ENCODE measurements at regions not wholly inside any gene's neighbourhood (a gene's known extent, or its start where the extent isn't known, plus 50 kb on each side); places are given as distances from the start of the nearest gene placed in this dataset.

GRCh38 chr13:111519490-111520170 lies 199.2 kb downstream of the TEX29 start:
- TF ChIP-seq POLR2AphosphoS5 (IDR thresholded peaks at IDR 0.05) (no peak), EP300 (IDR thresholded peaks at IDR 0.05) (no peak), POLR2A (IDR thresholded peaks at IDR 0.05) (no peak), CTCF (IDR thresholded peaks at IDR 0.05) (no peak)
- Histone ChIP-seq H3K4me3 (no peak overlapping the region), H3K27ac (no peak overlapping the region), H3K9me3 (no peaks in the 10 kb centered on the region), H3K27me3 (peaks cover 0 to 30% (median 0%) of the 10 kb centered on the region in 3 donors), H3K4me1 (no peaks in the 10 kb centered on the region), H3K36me3 (no peaks in the 10 kb centered on the region)
- DNase-seq, result no peak
- WGBS, 2 donors, result 85 to 86% methylated on average over 25 of the region's 25 CpGs
- intact Hi-C loops (cut with DNase I), result no loop called here

- H3K27ac ChIP-seq, result no peak overlapping the region
- no peaks in the 10 kb centered on the region for H3K9me3 ChIP-seq
- 83 to 86% methylated on average over 10 of the region's 10 CpGs for WGBS, 2 donors
- no peaks in the 10 kb centered on the region for H3K36me3 ChIP-seq
- no peak overlapping the region for H3K4me3 ChIP-seq
- DNase-seq, result no peak
- TF ChIP-seq POLR2AphosphoS5 (IDR thresholded peaks at IDR 0.05), result no peak
- no peak for TF ChIP-seq CTCF (IDR thresholded peaks at IDR 0.05)
- TF ChIP-seq POLR2A (IDR thresholded peaks at IDR 0.05), result no peak
- no peak for TF ChIP-seq EP300 (IDR thresholded peaks at IDR 0.05)
- H3K4me1 ChIP-seq, result no peaks in the 10 kb centered on the region
- peaks cover 0 to 16% (median 0%) of the 10 kb centered on the region in 3 donors for H3K27me3 ChIP-seq
- intact Hi-C loops (cut with DNase I), result no loop called here
These were observed 200.6 kb downstream of the TEX29 start for GRCh38 chr13:111521030-111521429.

- TF ChIP-seq POLR2A (IDR thresholded peaks at IDR 0.05) (no peak), POLR2AphosphoS5 (IDR thresholded peaks at IDR 0.05) (no peak), EP300 (IDR thresholded peaks at IDR 0.05) (no peak), CTCF (IDR thresholded peaks at IDR 0.05) (no peak)
- intact Hi-C loops (cut with DNase I), result no loop called here
- H3K27ac ChIP-seq, result no peak overlapping the region
- H3K27me3 ChIP-seq, result peaks cover 0 to 14% (median 0%) of the 10 kb centered on the region in 3 donors
- no peak for DNase-seq
- H3K4me3 ChIP-seq, result no peak overlapping the region
- H3K9me3 ChIP-seq, result no peaks in the 10 kb centered on the region
- 64 to 66% methylated on average over 12 of the region's 12 CpGs for WGBS, 2 donors
- no peaks in the 10 kb centered on the region for H3K36me3 ChIP-seq
- no peaks in the 10 kb centered on the region for H3K4me1 ChIP-seq
These were observed 201.3 kb downstream of the TEX29 start for GRCh38 chr13:111521691-111522229.

- Histone ChIP-seq H3K27me3 (peaks cover 0 to 16% (median 0%) of the 10 kb centered on the region in 3 donors), H3K4me3 (no peak overlapping the region), H3K9me3 (no peaks in the 10 kb centered on the region), H3K36me3 (no peaks in the 10 kb centered on the region), H3K4me1 (no peaks in the 10 kb centered on the region), H3K27ac (no peak overlapping the region)
- intact Hi-C loops (cut with DNase I), result no loop called here
- WGBS, 2 donors, result 68 to 70% methylated on average over 3 of the region's 3 CpGs
- TF ChIP-seq POLR2A (IDR thresholded peaks at IDR 0.05), result no peak
- no peak for TF ChIP-seq EP300 (IDR thresholded peaks at IDR 0.05)
- no peak for TF ChIP-seq POLR2AphosphoS5 (IDR thresholded peaks at IDR 0.05)
- no peak for TF ChIP-seq CTCF (IDR thresholded peaks at IDR 0.05)
- no peak for DNase-seq
These were observed 205.1 kb downstream of the TEX29 start for GRCh38 chr13:111525320-111526118.

All from sigmoid colon (tissue), 6 donors.